GM13977 (cell line): ENCODE measurements at regions not wholly inside any gene's neighbourhood (a gene's known extent, or its start where the extent isn't known, plus 50 kb on each side); places are given as distances from the start of the nearest gene placed in this dataset.

ENCODE experiments used
- DNase-seq: peaks from one replicate; pipeline ENCODE4 v3.0.0; 2012; ENCODE audit warnings: low spot score
- CTCF ChIP-seq: IDR thresholded peaks from 2 replicates; pipeline ENCODE4 v1.5.1; 2012; ENCODE audit warnings: mild to moderate bottlenecking, control low read depth; ENCODE audit not compliant: insufficient read depth; ENCODE audit errors: extremely low read depth, missing control alignments
- in situ Hi-C: fragments of 300-500 bp; cut with MboI; formaldehyde crosslinking; loops from one replicate; pipeline ENCODE4 v1.12.0; 2022; ENCODE audit warnings: low sequenced_read_pairs, low pct_unique_long_range_greater_than_20kb, mixed read lengths, inconsistent platforms; ENCODE audit not compliant: unreplicated experiment

GRCh38 chr4:125811892-125812291 is 497.1 kb downstream of the FAT4 start:
- in situ Hi-C loops, result no loop called here
- DNase-seq, result no peak
- no peak for TF ChIP-seq CTCF

DNA sequence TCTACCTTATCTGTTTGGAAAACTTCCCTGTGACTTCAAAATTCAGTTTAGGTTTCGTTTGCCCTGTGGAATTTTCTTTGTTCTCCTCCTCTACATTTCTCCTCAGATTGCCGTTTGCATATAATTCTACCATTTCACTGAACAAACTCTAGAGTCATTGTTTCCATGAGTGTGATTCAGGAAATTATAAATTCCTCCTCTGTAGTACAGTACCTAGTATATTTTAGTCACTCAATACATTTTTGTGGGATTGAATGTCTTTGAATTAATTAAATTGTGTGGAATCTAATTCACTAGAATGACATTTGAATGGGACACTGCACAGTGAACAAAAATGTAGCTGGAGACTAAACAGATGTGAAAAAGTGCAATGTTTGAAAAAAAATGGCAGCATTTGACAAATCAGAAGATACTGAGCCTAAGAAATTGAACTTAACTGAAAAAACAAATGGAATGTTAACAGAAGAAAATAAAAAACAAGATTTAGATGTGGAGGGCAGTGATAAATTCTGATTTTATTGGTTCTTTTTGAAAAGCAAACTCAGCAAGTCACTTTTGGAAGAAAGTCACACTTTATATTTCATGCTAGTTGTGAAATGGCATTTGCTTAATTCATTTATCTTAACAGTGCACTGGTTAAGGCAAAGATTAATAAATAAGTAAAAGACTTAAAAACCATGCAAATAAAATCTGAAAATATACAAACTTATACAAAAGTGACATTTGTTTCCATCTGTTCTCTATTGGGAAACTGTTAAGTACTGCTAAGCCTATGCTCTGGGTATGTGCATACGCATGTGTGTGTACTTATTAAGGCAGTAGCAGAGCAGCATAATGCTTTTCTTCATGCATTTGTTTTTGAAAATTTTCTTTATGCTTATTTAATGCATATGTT is 512.3 kb downstream of the FAT4 start:
- in situ Hi-C loops, result no loop called here
- no peak for TF ChIP-seq CTCF
- DNase-seq, result no peak

DNA sequence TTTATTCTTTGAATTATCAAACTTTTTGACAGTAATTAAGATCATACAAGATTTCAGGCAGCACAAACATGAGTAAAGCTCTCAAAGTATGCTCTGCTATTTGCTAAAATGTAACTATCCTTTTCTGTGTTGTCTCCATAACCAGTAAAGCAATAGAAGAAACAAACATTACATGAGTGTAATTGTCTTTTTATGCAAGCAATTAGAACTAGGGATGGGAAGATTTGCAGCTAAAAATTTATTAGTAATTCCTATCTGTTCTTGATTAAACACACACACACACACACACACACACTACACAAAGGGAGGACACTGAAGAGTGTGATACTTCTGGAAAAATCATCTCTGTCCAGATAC is 512.9 kb downstream of the FAT4 start:
- in situ Hi-C loops, result no loop called here
- no peak for DNase-seq
- TF ChIP-seq CTCF, result no peak

- DNase-seq, result no peak
- no peak for TF ChIP-seq CTCF
- in situ Hi-C loops, result no loop called here
These were observed 513.6 kb downstream of the FAT4 start for GRCh38 chr4:125828346-125828745.

DNA sequence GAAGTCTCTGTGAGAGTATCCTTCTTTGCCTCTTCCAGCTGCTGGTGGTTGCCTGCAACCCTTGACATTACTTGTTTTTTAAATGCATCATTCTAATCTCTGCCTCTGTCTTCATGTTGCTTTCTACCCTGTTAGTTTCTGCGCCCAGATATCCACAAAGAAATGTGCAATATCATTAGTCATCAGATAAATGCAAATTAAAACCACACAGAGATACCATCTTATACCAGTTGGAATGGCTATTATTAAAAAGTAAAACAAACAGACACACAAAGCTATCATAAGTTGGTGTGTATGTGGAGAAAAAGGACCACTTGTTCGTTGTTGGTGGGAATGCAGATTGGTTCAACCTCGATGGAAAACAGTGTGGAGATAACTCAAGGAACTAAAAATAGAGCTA is 517.4 kb downstream of the FAT4 start:
- in situ Hi-C loops, result no loop called here
- no peak for DNase-seq
- no peak for TF ChIP-seq CTCF

DNA sequence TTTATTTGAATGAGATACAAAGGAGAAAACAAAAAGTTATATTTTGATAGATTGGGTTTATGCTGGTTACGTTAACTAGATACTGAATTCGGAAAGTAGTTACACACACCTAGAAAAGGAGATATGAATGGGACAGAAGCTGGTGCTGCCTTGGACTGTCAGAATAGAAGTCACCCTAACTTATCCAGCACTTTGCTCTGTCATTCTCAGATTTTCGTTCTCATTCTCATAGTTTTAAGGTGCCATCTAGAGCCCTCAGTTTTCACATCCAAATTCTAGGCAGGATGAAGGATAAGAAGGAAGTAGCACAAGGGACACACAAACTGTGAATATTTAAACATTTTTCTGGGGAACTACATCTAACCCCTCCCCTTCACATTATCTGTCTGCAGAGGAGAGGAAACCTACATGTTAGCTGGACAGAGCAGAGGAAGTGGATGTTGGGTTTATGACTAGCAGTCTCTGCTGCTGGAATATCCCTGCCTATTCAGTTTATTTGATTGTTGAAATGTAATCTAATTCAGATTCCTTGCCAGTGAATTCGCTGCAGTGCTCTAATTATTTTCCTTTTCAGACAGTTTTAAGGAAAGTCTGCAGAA is 521.9 kb downstream of the FAT4 start:
- no peak for TF ChIP-seq CTCF
- in situ Hi-C loops, result no loop called here
- DNase-seq, result no peak
